ENCODE measurements at regions not wholly inside any gene's neighbourhood (a gene's known extent, or its start where the extent isn't known, plus 50 kb on each side); places are given as distances from the start of the nearest gene placed in this dataset. TPM values are rescaled to one million over a fixed set of nuclear protein-coding genes. Genes with fewer than 3 reads are reported as not detected.

- WGBS, 2 donors, result 88 to 100% methylated on average over 5 of the region's 5 CpGs
- Histone ChIP-seq H3K4me3 (no peak overlapping the region), H3K27ac (no peak overlapping the region), H3K27me3 (no peaks in the 10 kb centered on the region), H3K4me1 (no peaks in the 10 kb centered on the region), H3K9me3 (no peaks in the 10 kb centered on the region), H3K36me3 (no peaks in the 10 kb centered on the region)
- TF ChIP-seq EP300 (IDR thresholded peaks at IDR 0.05), result no peak
- TF ChIP-seq CTCF (IDR thresholded peaks at IDR 0.05), result no peak
- no peak for TF ChIP-seq POLR2A (IDR thresholded peaks at IDR 0.05)
- no peak for DNase-seq (ENCODE audit: low spot score in 2 of 2)
These were observed 223.0 kb downstream of the GRIA2 start for GRCh38 chr4:157443537-157443936.

GRCh38 chr4:157425897-157426296 is 205.4 kb downstream of the GRIA2 start:
- TF ChIP-seq CTCF (IDR thresholded peaks at IDR 0.05) (no peak), POLR2A (IDR thresholded peaks at IDR 0.05) (no peak), EP300 (IDR thresholded peaks at IDR 0.05) (no peak)
- Histone ChIP-seq H3K36me3 (no peaks in the 10 kb centered on the region), H3K4me3 (no peak overlapping the region), H3K4me1 (no peaks in the 10 kb centered on the region), H3K27me3 (no peaks in the 10 kb centered on the region), H3K9me3 (peaks cover 0 to 23% (median 2%) of the 10 kb centered on the region in 4 donors), H3K27ac (no peak overlapping the region)
- DNase-seq (ENCODE audit: low spot score in 2 of 2), result no peak
- WGBS, 2 donors, result 87 to 89% methylated on average over 4 of the region's 4 CpGs

GRCh38 chr4:157423526-157424020 is 203.0 kb downstream of the GRIA2 start:
- no peaks in the 10 kb centered on the region for H3K36me3 ChIP-seq
- DNase-seq (ENCODE audit: low spot score in 2 of 2), result no peak
- H3K4me1 ChIP-seq, result no peaks in the 10 kb centered on the region
- H3K4me3 ChIP-seq, result no peak overlapping the region
- no peak overlapping the region for H3K27ac ChIP-seq
- TF ChIP-seq POLR2A (IDR thresholded peaks at IDR 0.05), result no peak
- TF ChIP-seq CTCF (IDR thresholded peaks at IDR 0.05), result no peak
- TF ChIP-seq EP300 (IDR thresholded peaks at IDR 0.05), result no peak
- H3K9me3 ChIP-seq, result peaks cover 0 to 23% (median 2%) of the 10 kb centered on the region in 4 donors
- H3K27me3 ChIP-seq, result no peaks in the 10 kb centered on the region

DNA sequence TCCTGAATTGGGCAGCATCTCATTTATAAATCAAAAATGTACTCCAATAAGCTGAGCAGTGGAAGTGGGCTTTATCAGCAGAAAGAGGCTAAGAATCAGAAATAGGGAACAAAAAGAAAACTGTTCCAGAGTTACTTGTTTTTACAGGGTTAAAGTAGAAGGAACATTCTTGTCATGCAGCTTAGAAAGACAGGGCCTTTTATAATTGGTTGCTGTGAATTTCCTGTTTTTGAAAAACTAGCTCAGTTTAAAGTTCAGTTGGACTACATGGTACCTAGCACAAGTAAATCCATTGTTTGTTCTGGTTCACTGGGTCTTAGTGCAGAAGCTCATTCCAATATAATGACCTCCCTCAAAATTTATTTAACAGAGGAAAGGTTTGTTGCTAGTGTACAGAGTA is 200.8 kb downstream of the GRIA2 start:
- H3K4me3 ChIP-seq, result no peak overlapping the region
- H3K4me1 ChIP-seq, result no peaks in the 10 kb centered on the region
- peaks cover 0 to 16% (median 1%) of the 10 kb centered on the region in 4 donors for H3K9me3 ChIP-seq
- TF ChIP-seq EP300 (IDR thresholded peaks at IDR 0.05) (no peak), CTCF (IDR thresholded peaks at IDR 0.05) (no peak), POLR2A (IDR thresholded peaks at IDR 0.05) (no peak)
- DNase-seq (ENCODE audit: low spot score in 2 of 2), result no peak
- no peaks in the 10 kb centered on the region for H3K36me3 ChIP-seq
- no peaks in the 10 kb centered on the region for H3K27me3 ChIP-seq
- peak overlapping the region in 2 of 4 donors; percentile 33 to 41 for H3K27ac ChIP-seq

Small RNAs in the stretch of these regions (small RNA-seq; reads per million reads assigned to genes)
- gene RF00019, result not detected

Data from tibial nerve (tissue), 4 donors.